Mesendoderm (in vitro differentiated cells): ENCODE measurements at regions not wholly inside any gene's neighbourhood (a gene's known extent, or its start where the extent isn't known, plus 50 kb on each side); places are given as distances from the start of the nearest gene placed in this dataset.

Experiments
- DNase-seq: peaks from one replicate; pipeline ENCODE4 v3.0.0; 2013
- H2AK5ac ChIP-seq: 2 replicates; pipeline ENCODE4 v1.6.1; 2013; ENCODE audit warnings: low read length, inconsistent platforms
- H2BK120ac ChIP-seq: 2 replicates; pipeline ENCODE4 v1.6.1; 2013; ENCODE audit warnings: low read depth, mild to moderate bottlenecking, low read length, moderate library complexity, mixed read lengths
- H2BK15ac ChIP-seq: replicated peaks from 2 replicates; pipeline ENCODE4 v1.6.1; 2013; ENCODE audit warnings: low read depth, mild to moderate bottlenecking, moderate library complexity
- H2BK5ac ChIP-seq: 2 replicates; pipeline ENCODE4 v1.6.1; 2013; ENCODE audit warnings: low read length, inconsistent platforms
- H3K18ac ChIP-seq: 2 replicates; pipeline ENCODE4 v1.6.1; 2013; ENCODE audit warnings: mild to moderate bottlenecking, low read length, mixed read lengths
- H3K23ac ChIP-seq: one replicate; pipeline ENCODE4 v1.6.1; 2013; ENCODE audit warnings: low read length
- H3K27ac ChIP-seq: 2 replicates; pipeline ENCODE4 v1.5.1; 2013; ENCODE audit warnings: low read depth, mild to moderate bottlenecking, inconsistent platforms, low read length, moderate library complexity
- H3K27me3 ChIP-seq: 2 replicates; pipeline ENCODE4 v1.6.1; 2013; ENCODE audit warnings: low read length, control low read depth, mild to moderate bottlenecking, inconsistent platforms; ENCODE audit not compliant: insufficient read depth, poor library complexity
- H3K36me3 ChIP-seq: 2 replicates; pipeline ENCODE4 v1.6.1; 2013; ENCODE audit warnings: low read length, inconsistent platforms; ENCODE audit not compliant: control insufficient read depth, insufficient read depth
- H3K4ac ChIP-seq: one replicate; pipeline ENCODE4 v1.6.1; 2013; ENCODE audit warnings: low read depth, mild to moderate bottlenecking, low read length, moderate library complexity
- H3K4me1 ChIP-seq: 2 replicates; pipeline ENCODE4 v1.6.1; 2013; ENCODE audit warnings: low read depth, low read length, inconsistent platforms; ENCODE audit not compliant: control insufficient read depth
- H3K4me2 ChIP-seq: 2 replicates; pipeline ENCODE4 v1.6.1; 2013; ENCODE audit warnings: low read length
- H3K4me3 ChIP-seq: 2 replicates; pipeline ENCODE4 v1.5.1; 2013; ENCODE audit warnings: mild to moderate bottlenecking, low read length
- H3K56ac ChIP-seq: one replicate; pipeline ENCODE4 v1.6.1; 2013; ENCODE audit warnings: low read length
- H3K79me1 ChIP-seq: 2 replicates; pipeline ENCODE4 v1.6.1; 2013; ENCODE audit warnings: low read length, inconsistent platforms
- H3K79me2 ChIP-seq: 2 replicates; pipeline ENCODE4 v1.6.1; 2013; ENCODE audit warnings: mild to moderate bottlenecking, low read length; ENCODE audit not compliant: control insufficient read depth, insufficient read depth
- H3K9ac ChIP-seq: 2 replicates; pipeline ENCODE4 v1.6.1; 2013; ENCODE audit warnings: low read length, inconsistent platforms
- H4K5ac ChIP-seq: one replicate; pipeline ENCODE4 v1.6.1; 2013; ENCODE audit warnings: low read length
- H4K8ac ChIP-seq: one replicate; pipeline ENCODE4 v1.6.1; 2013; ENCODE audit warnings: low read depth, mild to moderate bottlenecking, control low read depth, low read length, moderate library complexity
- WGBS: extraction: QIAGEN DNeasy Blood & Tissue Kit; methylation state at CpG from one replicate; pipeline ENCODE4 v1.1.7; 2013; ENCODE audit warnings: low lambda C conversion rate, missing lambda C conversion rate; ENCODE audit not compliant: insufficient coverage; ENCODE audit errors: extremely low coverage; 5-methylcytosine and 5-hydroxymethylcytosine counted together

- Histone ChIP-seq H3K79me1 (no peaks in the 10 kb centered on the region), H3K4ac (no peak overlapping the region), H3K79me2 (no peaks in the 10 kb centered on the region), H3K56ac (no peak overlapping the region), H2AK5ac (no peak overlapping the region), H3K27ac (no peak overlapping the region), H3K9ac (no peak overlapping the region), H3K4me2 (no peak overlapping the region), H3K36me3 (no peaks in the 10 kb centered on the region), H2BK120ac (no peak overlapping the region), H3K27me3 (no peaks in the 10 kb centered on the region), H2BK5ac (no peak overlapping the region), H4K5ac (no peak overlapping the region), H3K18ac (no peak overlapping the region), H3K4me3 (no peak overlapping the region), H3K23ac (no peak overlapping the region), H3K4me1 (no peaks in the 10 kb centered on the region), H2BK15ac (no peak overlapping the region), H4K8ac (no peak overlapping the region)
- DNase-seq = no peak
- no CpG with 5 or more reads among the region's 12 CpGs for WGBS
Measured at GRCh38 chr5:1748271-1748670, 51.4 kb downstream of the MRPL36 start.

- H3K18ac ChIP-seq = no peak overlapping the region
- no peak overlapping the region for H3K4me2 ChIP-seq
- H3K4me1 ChIP-seq = no peaks in the 10 kb centered on the region
- H2AK5ac ChIP-seq = no peak overlapping the region
- DNase-seq = no peak
- no peaks in the 10 kb centered on the region for H3K27me3 ChIP-seq
- no peak overlapping the region for H3K23ac ChIP-seq
- no peaks in the 10 kb centered on the region for H3K79me2 ChIP-seq
- H3K27ac ChIP-seq = no peak overlapping the region
- H3K36me3 ChIP-seq = no peaks in the 10 kb centered on the region
- no peak overlapping the region for H3K9ac ChIP-seq
- H2BK15ac ChIP-seq = no peak overlapping the region
- no CpG with 5 or more reads among the region's 5 CpGs for WGBS
- no peak overlapping the region for H3K4me3 ChIP-seq
- no peak overlapping the region for H3K56ac ChIP-seq
- H4K5ac ChIP-seq = no peak overlapping the region
- H3K79me1 ChIP-seq = no peaks in the 10 kb centered on the region
- no peak overlapping the region for H4K8ac ChIP-seq
- H2BK5ac ChIP-seq = no peak overlapping the region
- no peak overlapping the region for H2BK120ac ChIP-seq
- no peak overlapping the region for H3K4ac ChIP-seq
Measured at GRCh38 chr5:1747803-1748085, 51.9 kb downstream of the MRPL36 start.

- Histone ChIP-seq H3K27ac (no peak overlapping the region), H2BK15ac (no peak overlapping the region), H3K36me3 (no peaks in the 10 kb centered on the region), H2AK5ac (no peak overlapping the region), H4K8ac (no peak overlapping the region), H3K4me3 (no peak overlapping the region), H2BK120ac (no peak overlapping the region), H3K9ac (no peak overlapping the region), H3K4me1 (no peaks in the 10 kb centered on the region), H3K4me2 (no peak overlapping the region), H3K56ac (no peak overlapping the region), H3K79me1 (no peaks in the 10 kb centered on the region), H3K27me3 (no peaks in the 10 kb centered on the region), H3K18ac (no peak overlapping the region), H3K4ac (no peak overlapping the region), H2BK5ac (no peak overlapping the region), H3K23ac (no peak overlapping the region), H3K79me2 (no peaks in the 10 kb centered on the region), H4K5ac (no peak overlapping the region)
- no CpG with 5 or more reads among the region's 24 CpGs for WGBS
- DNase-seq = no peak
Measured at GRCh38 chr5:1747079-1747802, 52.4 kb downstream of the MRPL36 start.

GRCh38 chr5:1746371-1747078 lies 53.1 kb downstream of the MRPL36 start:
- H3K4ac ChIP-seq = no peak overlapping the region
- no peak overlapping the region for H4K5ac ChIP-seq
- no peaks in the 10 kb centered on the region for H3K27me3 ChIP-seq
- no peak overlapping the region for H2BK15ac ChIP-seq
- no peak overlapping the region for H2BK120ac ChIP-seq
- H3K4me1 ChIP-seq = no peaks in the 10 kb centered on the region
- H3K79me1 ChIP-seq = no peaks in the 10 kb centered on the region
- no peaks in the 10 kb centered on the region for H3K36me3 ChIP-seq
- H3K23ac ChIP-seq = no peak overlapping the region
- H2AK5ac ChIP-seq = no peak overlapping the region
- no peak overlapping the region for H3K56ac ChIP-seq
- no peaks in the 10 kb centered on the region for H3K79me2 ChIP-seq
- no peak overlapping the region for H2BK5ac ChIP-seq
- H3K4me3 ChIP-seq = no peak overlapping the region
- H3K4me2 ChIP-seq = no peak overlapping the region
- no peak overlapping the region for H4K8ac ChIP-seq
- H3K27ac ChIP-seq = no peak overlapping the region
- no peak overlapping the region for H3K18ac ChIP-seq
- no CpG with 5 or more reads among the region's 63 CpGs for WGBS
- no peak for DNase-seq
- no peak overlapping the region for H3K9ac ChIP-seq

- Histone ChIP-seq H3K56ac (no peak overlapping the region), H2AK5ac (no peak overlapping the region), H3K4me2 (no peak overlapping the region), H2BK5ac (no peak overlapping the region), H3K9ac (no peak overlapping the region), H3K36me3 (no peaks in the 10 kb centered on the region), H3K79me2 (no peaks in the 10 kb centered on the region), H3K27ac (no peak overlapping the region), H3K4ac (no peak overlapping the region), H2BK15ac (no peak overlapping the region), H3K27me3 (no peaks in the 10 kb centered on the region), H3K4me3 (no peak overlapping the region), H3K23ac (no peak overlapping the region), H2BK120ac (no peak overlapping the region), H4K5ac (no peak overlapping the region), H3K18ac (no peak overlapping the region), H4K8ac (no peak overlapping the region), H3K4me1 (no peaks in the 10 kb centered on the region), H3K79me1 (no peaks in the 10 kb centered on the region)
- WGBS = no CpG with 5 or more reads among the region's 29 CpGs
- DNase-seq = no peak
Measured at GRCh38 chr5:1745796-1746370, 53.8 kb downstream of the MRPL36 start.
